Transverse colon (tissue), 4 donors: ENCODE measurements at regions not wholly inside any gene's neighbourhood (a gene's known extent, or its start where the extent isn't known, plus 50 kb on each side); places are given as distances from the start of the nearest gene placed in this dataset.

Experiments used
- DNase-seq: peaks from one replicate; pipeline ENCODE4 v3.0.0-alpha.2; 2019
- H3K27ac ChIP-seq, 4 donors: fragments of 200-600 bp; sonication (generic); 2 replicates each; pipeline ENCODE4 v1.5.1; 2016 to 2018; ENCODE audit warnings: inconsistent platforms in 4 of 4
- H3K27me3 ChIP-seq: fragments of 200-600 bp; sonication (generic); 2 replicates; pipeline ENCODE4 v1.5.1; 2017; ENCODE audit warnings: inconsistent platforms
- H3K36me3 ChIP-seq, 4 donors: fragments of 200-600 bp; sonication (generic); 2 replicates each; pipeline ENCODE4 v1.5.1; 2017 to 2019; ENCODE audit warnings: inconsistent platforms in 4 of 4
- H3K4me1 ChIP-seq, 4 donors: fragments of 200-600 bp; sonication (generic); 2 replicates each; pipeline ENCODE4 v1.5.1; 2017 to 2020; ENCODE audit warnings: inconsistent platforms in 4 of 4
- H3K4me3 ChIP-seq, 4 donors: fragments of 200-600 bp; sonication (generic); 1 replicate in 1 of 4; 2 replicates in 3 of 4; pipeline versions ENCODE4 v1.5.1 to v1.6.1; 2017 to 2019; ENCODE audit warnings: inconsistent platforms in 4 of 4
- H3K9me3 ChIP-seq, 2 donors: fragments of 200-600 bp; sonication (generic); 2 replicates each; pipeline ENCODE4 v1.5.1; 2017 to 2019; ENCODE audit warnings: inconsistent platforms in 2 of 2
- CTCF ChIP-seq, 5 experiments: fragments of 200-600 bp in 3 of 5; fragments of 450-650 bp in 2 of 5; sonication (generic) in 3 of 5; IDR thresholded peaks; 1 replicate in 2 of 5; 2 replicates in 3 of 5; pipeline ENCODE4 v1.5.1; 2016 to 2017; ENCODE audit warnings: antibody characterized with exemption in 5 of 5, inconsistent platforms in 3 of 5, mild to moderate bottlenecking in 2 of 5, moderate library complexity in 1 of 5
- EP300 ChIP-seq: sonication (generic); formaldehyde crosslinking; IDR thresholded peaks from one replicate; pipeline ENCODE4 v1.6.1; 2017; ENCODE audit warnings: antibody characterized with exemption, low read depth
- POLR2A ChIP-seq: fragments of 450-650 bp; IDR thresholded peaks from one replicate; pipeline ENCODE4 v1.6.1; 2016; ENCODE audit warnings: antibody characterized with exemption, mild to moderate bottlenecking, moderate library complexity
- POLR2AphosphoS5 ChIP-seq, 3 donors: sonication (generic); formaldehyde crosslinking; IDR thresholded peaks; one replicate each; pipeline ENCODE4 v1.6.1; 2016; ENCODE audit warnings: antibody characterized with exemption in 3 of 3
- WGBS, 2 donors: methylation state at CpG; one replicate each; pipeline ENCODE4 v1.1.5; 2018; ENCODE audit warnings: low coverage in 1 of 2; 5-methylcytosine and 5-hydroxymethylcytosine counted together
- in situ Hi-C, 4 donors: fragments of 200-750 bp; cut with MboI; loops; one replicate each; pipeline versions ENCODE4 v1.15.0 to v1.15.1; 2017; ENCODE audit warnings: low sequenced_read_pairs in 3 of 4, low pct_ligation_motif_present in 1 of 4, low pct_unique_long_range_greater_than_20kb in 1 of 4
- intact Hi-C: fragments of 100-400 bp; cut with DNase I; formaldehyde crosslinking; loops from one replicate; pipeline ENCODE4 v1.15.1; 2023; ENCODE audit warnings: low total_unique reads

GRCh38 chrX:142576615-142577014 is 371.5 kb upstream of the MAGEC2 start:
- WGBS, 2 donors, result 41% methylated on average over 3 of the region's 3 CpGs; no CpG with 5 or more reads in 1 of the 2 donors
- Histone ChIP-seq H3K36me3 (no peaks in the 10 kb centered on the region), H3K27me3 (no peaks in the 10 kb centered on the region), H3K4me3 (no peak overlapping the region), H3K27ac (no peak overlapping the region), H3K4me1 (no peaks in the 10 kb centered on the region), H3K9me3 (no peaks in the 10 kb centered on the region)
- in situ Hi-C loops (no loop called here), intact Hi-C loops (no loop called here)
- no peak for DNase-seq
- TF ChIP-seq EP300, result no peak
- TF ChIP-seq POLR2AphosphoS5 (IDR thresholded peaks at IDR 0.05), result no peak
- no peak for TF ChIP-seq POLR2A
- TF ChIP-seq CTCF (IDR thresholded peaks at IDR 0.05), result no peak

GRCh38 chrX:142549923-142550322 is 344.8 kb upstream of the MAGEC2 start:
- no peaks in the 10 kb centered on the region for H3K9me3 ChIP-seq
- H3K36me3 ChIP-seq, result no peaks in the 10 kb centered on the region
- intact Hi-C loops, result no loop called here

GRCh38 chrX:142505839-142506238 is 300.7 kb upstream of the MAGEC2 start:
- no peaks in the 10 kb centered on the region for H3K9me3 ChIP-seq
- TF ChIP-seq POLR2A (no peak), CTCF (IDR thresholded peaks at IDR 0.05) (no peak), EP300 (no peak), POLR2AphosphoS5 (IDR thresholded peaks at IDR 0.05) (no peak)
- intact Hi-C loops, result no loop called here
- in situ Hi-C loops, result no loop called here
- 54 to 63% methylated on average over 2 to 3 of the region's 3 CpGs for WGBS, 2 donors
- H3K36me3 ChIP-seq, result no peaks in the 10 kb centered on the region
- no peak for DNase-seq
- no peak overlapping the region for H3K4me3 ChIP-seq
- H3K4me1 ChIP-seq, result no peaks in the 10 kb centered on the region
- H3K27ac ChIP-seq, result no peak overlapping the region
- no peaks in the 10 kb centered on the region for H3K27me3 ChIP-seq

More at GRCh38 chrX:142549923-142550322, 344.8 kb upstream of the MAGEC2 start:
- 29 to 54% methylated on average over 2 to 3 of the region's 3 CpGs for WGBS, 2 donors
- no peak for TF ChIP-seq EP300
- TF ChIP-seq POLR2A, result no peak
- TF ChIP-seq POLR2AphosphoS5 (IDR thresholded peaks at IDR 0.05), result no peak
- TF ChIP-seq CTCF (IDR thresholded peaks at IDR 0.05), result no peak
- Histone ChIP-seq H3K4me1 (no peaks in the 10 kb centered on the region), H3K27me3 (no peaks in the 10 kb centered on the region), H3K4me3 (no peak overlapping the region), H3K27ac (no peak overlapping the region)
- in situ Hi-C loops, result no loop called here
- DNase-seq, result no peak

- Histone ChIP-seq H3K27ac (no peak overlapping the region), H3K4me3 (no peak overlapping the region), H3K27me3 (no peaks in the 10 kb centered on the region), H3K36me3 (no peaks in the 10 kb centered on the region), H3K4me1 (no peaks in the 10 kb centered on the region), H3K9me3 (no peaks in the 10 kb centered on the region)
- DNase-seq, result no peak
- in situ Hi-C loops (no loop called here), intact Hi-C loops (loop anchor here (1.0 kb wide), 1 partner anchor 37 kb away; no protein-coding TSS in a partner anchor)
- WGBS, 2 donors, result 65 to 78% methylated on average over 3 to 5 of the region's 5 CpGs
- TF ChIP-seq CTCF (IDR thresholded peaks at IDR 0.05) (no peak), EP300 (no peak), POLR2AphosphoS5 (IDR thresholded peaks at IDR 0.05) (no peak), POLR2A (no peak)
These were observed 299.0 kb upstream of the MAGEC2 start for GRCh38 chrX:142503967-142504643.
